Endodermal cell (in vitro differentiated cells): ENCODE measurements at regions not wholly inside any gene's neighbourhood (a gene's known extent, or its start where the extent isn't known, plus 50 kb on each side); places are given as distances from the start of the nearest gene placed in this dataset.

Experiments
- DNase-seq: peaks from one replicate; pipeline ENCODE4 v3.0.0-alpha.2; 2017
- H3K27ac ChIP-seq: 2 replicates; pipeline ENCODE4 v1.5.1; 2013; ENCODE audit warnings: mild to moderate bottlenecking, low read depth, low read length, moderate library complexity
- H3K27me3 ChIP-seq: 2 replicates; pipeline ENCODE4 v1.6.1; 2013; ENCODE audit warnings: mild to moderate bottlenecking, low read length, moderate library complexity; ENCODE audit not compliant: insufficient read depth, control insufficient read depth, poor library complexity, severe bottlenecking
- H3K36me3 ChIP-seq: 2 replicates; pipeline ENCODE4 v1.7.0; 2013; ENCODE audit warnings: mild to moderate bottlenecking, low read length, moderate library complexity; ENCODE audit not compliant: control insufficient read depth, insufficient read depth
- H3K4me1 ChIP-seq: one replicate; pipeline ENCODE4 v1.7.0; 2013; ENCODE audit warnings: low read length; ENCODE audit not compliant: control insufficient read depth, insufficient read depth
- H3K4me3 ChIP-seq: 2 replicates; pipeline ENCODE4 v1.5.1; 2013; ENCODE audit warnings: mild to moderate bottlenecking, low read length, moderate library complexity
- H3K9ac ChIP-seq: 2 replicates; pipeline ENCODE4 v1.6.1; 2013; ENCODE audit warnings: mild to moderate bottlenecking, low read length, moderate library complexity; ENCODE audit not compliant: poor library complexity, severe bottlenecking; ENCODE audit errors: extremely low read depth
- H3K9me3 ChIP-seq: 2 replicates; pipeline ENCODE4 v1.6.1; 2013; ENCODE audit warnings: mild to moderate bottlenecking, low read length, moderate library complexity; ENCODE audit not compliant: control insufficient read depth
- H3K27ac Mint-ChIP-seq: 2 replicates; pipeline ENCODE4 v1.8.0; 2020; ENCODE audit warnings: mixed read lengths
- H3K27me3 Mint-ChIP-seq: 2 replicates; pipeline ENCODE4 v1.8.0; 2021; ENCODE audit warnings: mild to moderate bottlenecking, mixed read lengths; ENCODE audit not compliant: insufficient read depth
- H3K36me3 Mint-ChIP-seq: 2 replicates; pipeline ENCODE4 v1.8.0; 2020; ENCODE audit warnings: low read depth, mixed read lengths
- H3K4me1 Mint-ChIP-seq: 2 replicates; pipeline ENCODE4 v1.8.0; 2020; ENCODE audit warnings: mixed read lengths
- H3K4me3 Mint-ChIP-seq: 2 replicates; pipeline ENCODE4 v1.8.0; 2020; ENCODE audit warnings: mild to moderate bottlenecking, moderate library complexity, mixed read lengths
- H3K9me3 Mint-ChIP-seq: 2 replicates; pipeline ENCODE4 v1.8.0; 2020; ENCODE audit warnings: mild to moderate bottlenecking, mixed read lengths
- CTCF ChIP-seq: fragments of 200-600 bp; sonication (generic); conservative IDR thresholded peaks from 2 replicates; pipeline ENCODE4 v1.5.0; 2021; ENCODE audit warnings: antibody characterized with exemption, mild to moderate bottlenecking
- WGBS, 2 experiments: methylation state at CpG; one replicate each; pipeline versions ENCODE4 v1.1.5 to v1.1.7; 2013; ENCODE audit warnings: missing lambda C conversion rate in 2 of 2, mixed read lengths in 1 of 2; ENCODE audit not compliant: insufficient coverage in 1 of 2, insufficient read length in 1 of 2; 5-methylcytosine and 5-hydroxymethylcytosine counted together

GRCh38 chr9:124198948-124199347 lies 58.8 kb upstream of the NEK6 start:
- no peak for TF ChIP-seq CTCF
- Histone ChIP-seq H3K4me1 (no peaks in the 10 kb centered on the region), H3K27ac (no peak overlapping the region), H3K4me3 (no peak overlapping the region), H3K9me3 (no peaks in the 10 kb centered on the region), H3K27me3 (no peaks in the 10 kb centered on the region), H3K9ac (no peak overlapping the region), H3K36me3 (no peaks in the 10 kb centered on the region)
- Mint-ChIP-seq H3K4me3 (no peak overlapping the region), H3K9me3 (peaks cover 13% of the 10 kb centered on the region), H3K27me3 (no peaks in the 10 kb centered on the region), H3K27ac (no peak overlapping the region), H3K36me3 (no peaks in the 10 kb centered on the region), H3K4me1 (no peaks in the 10 kb centered on the region)
- WGBS, 2 experiments, result 87 to 89% methylated on average over 3 to 4 of the region's 4 CpGs
- peak; percentile 7 for DNase-seq

- no peaks in the 10 kb centered on the region for H3K4me1 Mint-ChIP-seq
- no peak for TF ChIP-seq CTCF
- H3K27me3 ChIP-seq, result no peaks in the 10 kb centered on the region
- DNase-seq, result peak; percentile 21
- H3K9me3 Mint-ChIP-seq, result peaks cover 12% of the 10 kb centered on the region
- H3K27me3 Mint-ChIP-seq, result no peaks in the 10 kb centered on the region
- no peaks in the 10 kb centered on the region for H3K9me3 ChIP-seq
- H3K27ac ChIP-seq, result no peak overlapping the region
- WGBS, 2 experiments, result 88% methylated on average over 3 of the region's 3 CpGs; no CpG with 5 or more reads in 1 of the 2 experiments
- no peak overlapping the region for H3K27ac Mint-ChIP-seq
- no peak overlapping the region for H3K4me3 Mint-ChIP-seq
- no peaks in the 10 kb centered on the region for H3K36me3 Mint-ChIP-seq
- H3K36me3 ChIP-seq, result no peaks in the 10 kb centered on the region
- no peaks in the 10 kb centered on the region for H3K4me1 ChIP-seq
- H3K9ac ChIP-seq, result no peak overlapping the region
- no peak overlapping the region for H3K4me3 ChIP-seq
Measured at GRCh38 chr9:124199474-124199873, 58.3 kb upstream of the NEK6 start.

- H3K9me3 Mint-ChIP-seq, result peaks cover 6% of the 10 kb centered on the region
- Histone ChIP-seq H3K36me3 (no peaks in the 10 kb centered on the region), H3K9ac (no peak overlapping the region), H3K4me3 (no peak overlapping the region), H3K4me1 (no peaks in the 10 kb centered on the region), H3K27ac (no peak overlapping the region), H3K27me3 (no peaks in the 10 kb centered on the region), H3K9me3 (peaks cover 8% of the 10 kb centered on the region)
- H3K4me3 Mint-ChIP-seq, result no peak overlapping the region
- peaks cover 3% of the 10 kb centered on the region for H3K27me3 Mint-ChIP-seq
- H3K4me1 Mint-ChIP-seq, result no peaks in the 10 kb centered on the region
- no peak for TF ChIP-seq CTCF
- DNase-seq, result peak; percentile 44
- no peaks in the 10 kb centered on the region for H3K36me3 Mint-ChIP-seq
- 88 to 100% methylated on average over 1 to 5 of the region's 5 CpGs for WGBS, 2 experiments
- H3K27ac Mint-ChIP-seq, result no peak overlapping the region
Measured at GRCh38 chr9:124202447-124202971, 55.2 kb upstream of the NEK6 start.
